HUES6 (cell line): ENCODE measurements at regions not wholly inside any gene's neighbourhood (a gene's known extent, or its start where the extent isn't known, plus 50 kb on each side); places are given as distances from the start of the nearest gene placed in this dataset.
"Not testable (repeated sequence)": the region's sequence is repeated elsewhere in the genome, so short reads cannot be mapped to it uniquely, and the experiment has no call there.

Experiments used
- H3K27ac ChIP-seq: 2 replicates; pipeline ENCODE4 v1.7.0; 2013; ENCODE audit warnings: low read depth, mild to moderate bottlenecking, low read length, inconsistent platforms
- H3K27me3 ChIP-seq: 2 replicates; pipeline ENCODE4 v1.6.1; 2013; ENCODE audit warnings: low read length; ENCODE audit not compliant: control insufficient read depth, insufficient read depth
- H3K36me3 ChIP-seq: 2 replicates; pipeline ENCODE4 v1.6.1; 2013; ENCODE audit warnings: low read length; ENCODE audit not compliant: control insufficient read depth, insufficient read depth
- H3K4me1 ChIP-seq: 2 replicates; pipeline ENCODE4 v1.6.1; 2013; ENCODE audit warnings: low read length; ENCODE audit not compliant: control insufficient read depth, insufficient read depth
- H3K4me3 ChIP-seq: 2 replicates; pipeline ENCODE4 v1.5.1; 2013; ENCODE audit warnings: low read depth, low read length
- H3K9ac ChIP-seq: one replicate; pipeline ENCODE4 v1.6.1; 2013; ENCODE audit warnings: mild to moderate bottlenecking, low read length
- H3K9me3 ChIP-seq: 2 replicates; pipeline ENCODE4 v1.6.1; 2013; ENCODE audit warnings: low read depth, low read length; ENCODE audit not compliant: control insufficient read depth, insufficient read depth

GRCh38 chr7:111653846-111654245 lies 91.6 kb upstream of the IMMP2L start:
- H3K27me3 ChIP-seq: no peaks in the 10 kb centered on the region
- 0 out of 2 replicates have a peak, but pooled peaks cover 3% of the 10 kb centered on the region for H3K9me3 ChIP-seq
- no peaks in the 10 kb centered on the region for H3K36me3 ChIP-seq
- no peak overlapping the region for H3K27ac ChIP-seq
- no peaks in the 10 kb centered on the region for H3K4me1 ChIP-seq
- no peak overlapping the region for H3K4me3 ChIP-seq
- H3K9ac ChIP-seq: no peak overlapping the region

GRCh38 chr7:111650456-111650999 lies 88.2 kb upstream of the IMMP2L start:
- Histone ChIP-seq H3K4me3 (no peak overlapping the region), H3K9ac (no peak overlapping the region), H3K9me3 (peaks cover 9% of the 10 kb centered on the region; the same call in 1 of the 2 replicates), H3K27me3 (no peaks in the 10 kb centered on the region), H3K27ac (no peak overlapping the region), H3K36me3 (no peaks in the 10 kb centered on the region), H3K4me1 (no peaks in the 10 kb centered on the region)

- Histone ChIP-seq H3K27ac (no peak overlapping the region), H3K9me3 (peaks cover 14% of the 10 kb centered on the region; the same call in 1 of the 2 replicates), H3K9ac (no peak overlapping the region), H3K4me3 (no peak overlapping the region), H3K27me3 (no peaks in the 10 kb centered on the region), H3K4me1 (no peaks in the 10 kb centered on the region), H3K36me3 (no peaks in the 10 kb centered on the region)
Measured at GRCh38 chr7:111647881-111648280, 85.6 kb upstream of the IMMP2L start.

GRCh38 chr7:111644595-111644994 lies 82.3 kb upstream of the IMMP2L start:
- H3K27ac ChIP-seq, H3K4me3 ChIP-seq, H3K36me3 ChIP-seq, H3K9ac ChIP-seq, H3K4me1 ChIP-seq: not testable (repeated sequence)
- Histone ChIP-seq H3K9me3 (peaks cover 14% of the 10 kb centered on the region; the same call in 1 of the 2 replicates), H3K27me3 (peaks cover 20% of the 10 kb centered on the region)

GRCh38 chr7:111642373-111642772 lies 80.1 kb upstream of the IMMP2L start:
- H3K27ac ChIP-seq: no peak overlapping the region
- H3K27me3 ChIP-seq: peaks cover 42% of the 10 kb centered on the region
- H3K4me1 ChIP-seq: no peaks in the 10 kb centered on the region
- no peak overlapping the region for H3K9ac ChIP-seq
- peaks cover 14% of the 10 kb centered on the region; the same call in 1 of the 2 replicates for H3K9me3 ChIP-seq
- H3K36me3 ChIP-seq: no peaks in the 10 kb centered on the region
- H3K4me3 ChIP-seq: no peak overlapping the region

GRCh38 chr7:111640416-111640815 lies 78.1 kb upstream of the IMMP2L start:
- no peaks in the 10 kb centered on the region for H3K36me3 ChIP-seq
- H3K4me1 ChIP-seq: no peaks in the 10 kb centered on the region
- peaks cover 62% of the 10 kb centered on the region for H3K27me3 ChIP-seq
- H3K27ac ChIP-seq: no peak overlapping the region
- no peak overlapping the region for H3K4me3 ChIP-seq
- H3K9me3 ChIP-seq: peaks cover 7% of the 10 kb centered on the region; the same call in 1 of the 2 replicates
- no peak overlapping the region for H3K9ac ChIP-seq

GRCh38 chr7:111639934-111640333 lies 77.6 kb upstream of the IMMP2L start:
- Histone ChIP-seq H3K4me3 (no peak overlapping the region), H3K27ac (no peak overlapping the region), H3K36me3 (no peaks in the 10 kb centered on the region), H3K9ac (no peak overlapping the region), H3K27me3 (peaks cover 66% of the 10 kb centered on the region), H3K4me1 (no peaks in the 10 kb centered on the region), H3K9me3 (peaks cover 3% of the 10 kb centered on the region; the same call in 1 of the 2 replicates)

- no peaks in the 10 kb centered on the region for H3K4me1 ChIP-seq
- H3K27ac ChIP-seq: no peak overlapping the region
- H3K27me3 ChIP-seq: peaks cover 85% of the 10 kb centered on the region
- no peak overlapping the region for H3K4me3 ChIP-seq
- no peaks in the 10 kb centered on the region for H3K36me3 ChIP-seq
- H3K9me3 ChIP-seq: no peaks in the 10 kb centered on the region
- H3K9ac ChIP-seq: no peak overlapping the region
Measured at GRCh38 chr7:111638078-111638477, 75.8 kb upstream of the IMMP2L start.

GRCh38 chr7:111633878-111634277 lies 71.6 kb upstream of the IMMP2L start:
- Histone ChIP-seq H3K4me1 (no peaks in the 10 kb centered on the region), H3K4me3 (no peak overlapping the region), H3K9me3 (peaks cover 9% of the 10 kb centered on the region; the same call in 1 of the 2 replicates), H3K27ac (no peak overlapping the region), H3K27me3 (peaks cover 85% of the 10 kb centered on the region), H3K36me3 (no peaks in the 10 kb centered on the region), H3K9ac (no peak overlapping the region)

- peaks cover 9% of the 10 kb centered on the region; the same call in 1 of the 2 replicates for H3K9me3 ChIP-seq
- H3K4me1 ChIP-seq: no peaks in the 10 kb centered on the region
- H3K9ac ChIP-seq: no peak overlapping the region
- H3K36me3 ChIP-seq: no peaks in the 10 kb centered on the region
- H3K27me3 ChIP-seq: peaks cover 64% of the 10 kb centered on the region
- no peak overlapping the region for H3K4me3 ChIP-seq
- H3K27ac ChIP-seq: no peak overlapping the region
Measured at GRCh38 chr7:111630862-111631261, 68.6 kb upstream of the IMMP2L start.

GRCh38 chr7:111622084-111622483 lies 59.8 kb upstream of the IMMP2L start:
- no peak overlapping the region for H3K4me3 ChIP-seq
- no peaks in the 10 kb centered on the region for H3K4me1 ChIP-seq
- H3K9ac ChIP-seq: no peak overlapping the region
- H3K36me3 ChIP-seq: no peaks in the 10 kb centered on the region
- H3K9me3 ChIP-seq: 0 out of 2 replicates have a peak, but pooled peaks cover 3% of the 10 kb centered on the region
- no peak overlapping the region for H3K27ac ChIP-seq
- no peaks in the 10 kb centered on the region; the same call in 1 of the 2 replicates for H3K27me3 ChIP-seq
